ENCODE measurements at regions not wholly inside any gene's neighbourhood (a gene's known extent, or its start where the extent isn't known, plus 50 kb on each side); places are given as distances from the start of the nearest gene placed in this dataset.

GRCh38 chr5:8363138-8363537 lies 494.2 kb downstream of the MTRR start:
- TF ChIP-seq, protein P1, sequence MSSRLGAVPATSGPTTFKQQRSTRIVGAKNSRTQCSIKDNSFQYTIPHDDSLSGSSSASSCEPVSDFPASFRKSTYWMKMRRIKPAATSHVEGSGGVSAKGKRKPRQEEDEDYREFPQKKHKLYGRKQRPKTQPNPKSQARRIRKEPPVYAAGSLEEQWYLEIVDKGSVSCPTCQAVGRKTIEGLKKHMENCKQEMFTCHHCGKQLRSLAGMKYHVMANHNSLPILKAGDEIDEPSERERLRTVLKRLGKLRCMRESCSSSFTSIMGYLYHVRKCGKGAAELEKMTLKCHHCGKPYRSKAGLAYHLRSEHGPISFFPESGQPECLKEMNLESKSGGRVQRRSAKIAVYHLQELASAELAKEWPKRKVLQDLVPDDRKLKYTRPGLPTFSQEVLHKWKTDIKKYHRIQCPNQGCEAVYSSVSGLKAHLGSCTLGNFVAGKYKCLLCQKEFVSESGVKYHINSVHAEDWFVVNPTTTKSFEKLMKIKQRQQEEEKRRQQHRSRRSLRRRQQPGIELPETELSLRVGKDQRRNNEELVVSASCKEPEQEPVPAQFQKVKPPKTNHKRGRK (CRISPR knock-in tag; IDR thresholded peaks at IDR 0.05; ENCODE audit: borderline replicate concordance): no peak
- TF ChIP-seq JUN (CRISPR knock-in tag; IDR thresholded peaks at IDR 0.05) (no peak), CTCF (IDR thresholded peaks at IDR 0.05) (no peak), ZNF396 (CRISPR knock-in tag; IDR thresholded peaks at IDR 0.05; ENCODE audit: borderline replicate concordance) (no peak), USF2 (CRISPR knock-in tag; IDR thresholded peaks at IDR 0.05) (no peak), NR2C2 (CRISPR knock-in tag; IDR thresholded peaks at IDR 0.05) (no peak), NFE2L1 (CRISPR knock-in tag; IDR thresholded peaks at IDR 0.05) (no peak), FOXK1 (CRISPR knock-in tag; IDR thresholded peaks at IDR 0.05) (no peak), ZNF263 (CRISPR knock-in tag; IDR thresholded peaks at IDR 0.05; ENCODE audit: low read depth) (no peak)
- TF ChIP-seq, protein P2, sequence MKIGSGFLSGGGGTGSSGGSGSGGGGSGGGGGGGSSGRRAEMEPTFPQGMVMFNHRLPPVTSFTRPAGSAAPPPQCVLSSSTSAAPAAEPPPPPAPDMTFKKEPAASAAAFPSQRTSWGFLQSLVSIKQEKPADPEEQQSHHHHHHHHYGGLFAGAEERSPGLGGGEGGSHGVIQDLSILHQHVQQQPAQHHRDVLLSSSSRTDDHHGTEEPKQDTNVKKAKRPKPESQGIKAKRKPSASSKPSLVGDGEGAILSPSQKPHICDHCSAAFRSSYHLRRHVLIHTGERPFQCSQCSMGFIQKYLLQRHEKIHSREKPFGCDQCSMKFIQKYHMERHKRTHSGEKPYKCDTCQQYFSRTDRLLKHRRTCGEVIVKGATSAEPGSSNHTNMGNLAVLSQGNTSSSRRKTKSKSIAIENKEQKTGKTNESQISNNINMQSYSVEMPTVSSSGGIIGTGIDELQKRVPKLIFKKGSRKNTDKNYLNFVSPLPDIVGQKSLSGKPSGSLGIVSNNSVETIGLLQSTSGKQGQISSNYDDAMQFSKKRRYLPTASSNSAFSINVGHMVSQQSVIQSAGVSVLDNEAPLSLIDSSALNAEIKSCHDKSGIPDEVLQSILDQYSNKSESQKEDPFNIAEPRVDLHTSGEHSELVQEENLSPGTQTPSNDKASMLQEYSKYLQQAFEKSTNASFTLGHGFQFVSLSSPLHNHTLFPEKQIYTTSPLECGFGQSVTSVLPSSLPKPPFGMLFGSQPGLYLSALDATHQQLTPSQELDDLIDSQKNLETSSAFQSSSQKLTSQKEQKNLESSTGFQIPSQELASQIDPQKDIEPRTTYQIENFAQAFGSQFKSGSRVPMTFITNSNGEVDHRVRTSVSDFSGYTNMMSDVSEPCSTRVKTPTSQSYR (CRISPR knock-in tag; IDR thresholded peaks at IDR 0.05): no peak
- TF ChIP-seq, protein P3, sequence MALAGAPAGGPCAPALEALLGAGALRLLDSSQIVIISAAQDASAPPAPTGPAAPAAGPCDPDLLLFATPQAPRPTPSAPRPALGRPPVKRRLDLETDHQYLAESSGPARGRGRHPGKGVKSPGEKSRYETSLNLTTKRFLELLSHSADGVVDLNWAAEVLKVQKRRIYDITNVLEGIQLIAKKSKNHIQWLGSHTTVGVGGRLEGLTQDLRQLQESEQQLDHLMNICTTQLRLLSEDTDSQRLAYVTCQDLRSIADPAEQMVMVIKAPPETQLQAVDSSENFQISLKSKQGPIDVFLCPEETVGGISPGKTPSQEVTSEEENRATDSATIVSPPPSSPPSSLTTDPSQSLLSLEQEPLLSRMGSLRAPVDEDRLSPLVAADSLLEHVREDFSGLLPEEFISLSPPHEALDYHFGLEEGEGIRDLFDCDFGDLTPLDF (CRISPR knock-in tag; IDR thresholded peaks at IDR 0.05): no peak
- TF ChIP-seq, protein P4, sequence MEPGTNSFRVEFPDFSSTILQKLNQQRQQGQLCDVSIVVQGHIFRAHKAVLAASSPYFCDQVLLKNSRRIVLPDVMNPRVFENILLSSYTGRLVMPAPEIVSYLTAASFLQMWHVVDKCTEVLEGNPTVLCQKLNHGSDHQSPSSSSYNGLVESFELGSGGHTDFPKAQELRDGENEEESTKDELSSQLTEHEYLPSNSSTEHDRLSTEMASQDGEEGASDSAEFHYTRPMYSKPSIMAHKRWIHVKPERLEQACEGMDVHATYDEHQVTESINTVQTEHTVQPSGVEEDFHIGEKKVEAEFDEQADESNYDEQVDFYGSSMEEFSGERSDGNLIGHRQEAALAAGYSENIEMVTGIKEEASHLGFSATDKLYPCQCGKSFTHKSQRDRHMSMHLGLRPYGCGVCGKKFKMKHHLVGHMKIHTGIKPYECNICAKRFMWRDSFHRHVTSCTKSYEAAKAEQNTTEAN (CRISPR knock-in tag; IDR thresholded peaks at IDR 0.05): no peak
